SH-SY5Y (cell line): ENCODE measurements at regions not wholly inside any gene's neighbourhood (a gene's known extent, or its start where the extent isn't known, plus 50 kb on each side); places are given as distances from the start of the nearest gene placed in this dataset.

Source experiments
- GATA2 ChIP-seq: IDR thresholded peaks from 2 replicates; pipeline ENCODE4 v1.6.1; 2011; ENCODE audit warnings: mild to moderate bottlenecking, low read depth, low read length
- GATA3 ChIP-seq: IDR thresholded peaks from 2 replicates; pipeline ENCODE4 v1.6.1; 2011; ENCODE audit warnings: low read depth, mild to moderate bottlenecking, low read length, moderate library complexity

- no peak for TF ChIP-seq GATA3
- no peak for TF ChIP-seq GATA2
Measured at GRCh38 chr3:153615863-153616262, 453.8 kb downstream of the RAP2B start.
